ENCODE measurements at regions not wholly inside any gene's neighbourhood (a gene's known extent, or its start where the extent isn't known, plus 50 kb on each side); places are given as distances from the start of the nearest gene placed in this dataset.

DNA sequence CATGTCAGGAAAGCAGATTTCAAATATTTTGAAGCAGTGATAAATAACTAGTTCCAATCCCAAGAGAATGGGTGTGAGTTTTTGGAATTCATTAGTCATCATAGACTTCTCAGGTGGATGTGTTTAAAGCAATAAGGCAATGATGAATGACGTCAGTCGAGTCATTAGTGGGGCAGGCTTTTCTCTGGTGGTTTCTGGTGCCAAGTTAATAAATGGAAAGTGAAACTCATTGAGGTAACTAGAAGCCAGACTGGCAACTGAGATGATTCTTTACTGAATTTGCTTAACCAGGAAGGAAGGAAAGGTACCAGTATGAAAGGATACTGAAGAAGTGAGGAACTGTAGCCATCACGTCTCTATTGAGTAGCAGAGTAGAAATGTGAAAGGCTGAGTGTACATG is 311.0 kb downstream of the GPAM start:
- Histone ChIP-seq H3K27me3 (replicated peaks) (no peaks in the 10 kb centered on the region), H3K4me3 (ENCODE audit: low read depth, low read length) (no peak overlapping the region), H3K27ac (no peak overlapping the region), H3K36me3 (replicated peaks) (no peaks in the 10 kb centered on the region)
- DNase-seq, result no peak
- in situ Hi-C loops (cut with HindIII; ENCODE audit: low pct_ligation_motif_present, low sequenced_read_pairs), result no loop called here
- no peak for TF ChIP-seq CTCF (IDR thresholded peaks at IDR 0.05; ENCODE audit: low read depth, low read length, missing control alignments)

DNA sequence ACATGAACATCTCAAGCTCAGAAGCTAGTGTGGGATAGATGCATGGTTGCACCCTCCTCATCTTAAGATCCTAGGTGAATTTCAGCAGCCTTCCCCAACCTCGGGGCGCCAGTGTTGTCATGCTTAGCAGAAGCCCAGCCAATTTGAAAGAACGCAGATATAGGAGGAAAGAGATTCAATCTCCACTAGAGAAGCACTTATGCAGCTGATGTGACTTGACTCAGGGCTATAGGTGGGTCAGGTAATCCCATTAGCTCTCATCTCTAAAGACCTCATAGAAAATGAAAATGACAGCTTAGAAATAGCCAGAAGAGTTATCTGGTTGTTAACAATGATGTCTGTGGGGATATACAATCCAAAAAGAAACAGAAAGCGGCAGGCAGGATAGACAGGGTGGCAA is 310.5 kb downstream of the GPAM start:
- in situ Hi-C loops (cut with HindIII; ENCODE audit: low pct_ligation_motif_present, low sequenced_read_pairs), result no loop called here
- no peak overlapping the region for H3K27ac ChIP-seq
- H3K4me3 ChIP-seq (ENCODE audit: low read depth, low read length), result no peak overlapping the region
- no peaks in the 10 kb centered on the region for H3K27me3 ChIP-seq (replicated peaks)
- no peak for TF ChIP-seq CTCF (IDR thresholded peaks at IDR 0.05; ENCODE audit: low read depth, low read length, missing control alignments)
- H3K36me3 ChIP-seq (replicated peaks), result no peaks in the 10 kb centered on the region
- DNase-seq, result no peak

- in situ Hi-C loops (cut with HindIII; ENCODE audit: low pct_ligation_motif_present, low sequenced_read_pairs), result no loop called here
- no peak for TF ChIP-seq CTCF (IDR thresholded peaks at IDR 0.05; ENCODE audit: low read depth, low read length, missing control alignments)
- DNase-seq, result no peak
- no peak overlapping the region for H3K27ac ChIP-seq
- H3K27me3 ChIP-seq (replicated peaks), result no peaks in the 10 kb centered on the region
- H3K36me3 ChIP-seq (replicated peaks), result no peaks in the 10 kb centered on the region
- no peak overlapping the region for H3K4me3 ChIP-seq (ENCODE audit: low read depth, low read length)
Measured at GRCh38 chr10:111873621-111874135, 309.9 kb downstream of the GPAM start.

GRCh38 chr10:111874576-111874975 is 309.0 kb downstream of the GPAM start:
- TF ChIP-seq CTCF (IDR thresholded peaks at IDR 0.05; ENCODE audit: low read depth, low read length, missing control alignments), result no peak
- Histone ChIP-seq H3K27me3 (replicated peaks) (no peaks in the 10 kb centered on the region), H3K27ac (no peak overlapping the region), H3K4me3 (ENCODE audit: low read depth, low read length) (no peak overlapping the region), H3K36me3 (replicated peaks) (no peaks in the 10 kb centered on the region)
- in situ Hi-C loops (cut with HindIII; ENCODE audit: low pct_ligation_motif_present, low sequenced_read_pairs), result no loop called here
- no peak for DNase-seq

DNA sequence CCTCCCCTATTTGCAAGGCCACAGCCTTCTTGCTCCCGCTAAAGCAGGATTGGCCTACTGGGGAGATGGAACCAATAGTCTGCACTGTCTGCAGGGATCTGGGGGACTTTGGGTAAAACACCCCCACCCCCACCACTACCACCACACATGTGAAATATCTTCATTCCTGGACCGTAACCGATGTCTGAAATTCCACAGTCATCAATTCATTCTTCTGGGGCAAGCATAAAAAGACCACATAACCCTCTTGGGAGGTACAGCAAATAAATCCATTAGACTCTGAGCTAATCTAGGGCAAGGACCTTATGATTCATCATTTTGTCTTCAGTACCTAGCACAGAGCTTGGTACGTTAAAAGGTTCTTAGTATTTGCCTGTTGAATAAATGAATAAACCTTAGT is 307.8 kb downstream of the GPAM start:
- Histone ChIP-seq H3K36me3 (replicated peaks) (no peaks in the 10 kb centered on the region), H3K4me3 (ENCODE audit: low read depth, low read length) (no peak overlapping the region), H3K27me3 (replicated peaks) (no peaks in the 10 kb centered on the region), H3K27ac (no peak overlapping the region)
- in situ Hi-C loops (cut with HindIII; ENCODE audit: low pct_ligation_motif_present, low sequenced_read_pairs), result no loop called here
- no peak for TF ChIP-seq CTCF (IDR thresholded peaks at IDR 0.05; ENCODE audit: low read depth, low read length, missing control alignments)
- no peak for DNase-seq

- H3K4me3 ChIP-seq (ENCODE audit: low read depth, low read length), result no peak overlapping the region
- no peak for TF ChIP-seq CTCF (IDR thresholded peaks at IDR 0.05; ENCODE audit: low read depth, low read length, missing control alignments)
- no peak for DNase-seq
- no peaks in the 10 kb centered on the region for H3K27me3 ChIP-seq (replicated peaks)
- H3K27ac ChIP-seq, result no peak overlapping the region
- in situ Hi-C loops (cut with HindIII; ENCODE audit: low pct_ligation_motif_present, low sequenced_read_pairs), result no loop called here
- H3K36me3 ChIP-seq (replicated peaks), result no peaks in the 10 kb centered on the region
Measured at GRCh38 chr10:111877258-111877657, 306.3 kb downstream of the GPAM start.
